ENCODE measurements at regions not wholly inside any gene's neighbourhood (a gene's known extent, or its start where the extent isn't known, plus 50 kb on each side); places are given as distances from the start of the nearest gene placed in this dataset.

DNA sequence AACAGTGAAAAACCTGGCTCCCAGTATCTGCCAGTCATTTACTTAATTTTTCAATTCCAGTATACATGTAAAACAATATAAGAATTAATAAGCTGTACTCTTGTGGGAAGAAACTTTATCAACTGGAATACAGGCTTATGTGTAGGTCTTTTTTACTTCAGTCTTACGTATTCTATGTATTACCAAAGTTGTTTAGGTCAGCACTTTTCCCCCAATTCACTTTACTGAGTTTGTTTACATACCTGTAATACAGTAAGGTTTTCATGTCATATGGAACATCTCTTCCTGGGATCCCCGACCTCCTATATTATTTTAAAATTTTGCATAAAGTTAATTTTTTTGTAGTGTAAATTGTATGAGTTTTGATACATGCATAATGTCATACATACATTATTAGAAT lies 181.8 kb upstream of the OLFM3 start:
- no peak for DNase-seq (ENCODE audit: low read depth)
- no peak overlapping the region for H3K4me3 ChIP-seq (ENCODE audit: low read depth, low read length)
- TF ChIP-seq, protein P1, sequence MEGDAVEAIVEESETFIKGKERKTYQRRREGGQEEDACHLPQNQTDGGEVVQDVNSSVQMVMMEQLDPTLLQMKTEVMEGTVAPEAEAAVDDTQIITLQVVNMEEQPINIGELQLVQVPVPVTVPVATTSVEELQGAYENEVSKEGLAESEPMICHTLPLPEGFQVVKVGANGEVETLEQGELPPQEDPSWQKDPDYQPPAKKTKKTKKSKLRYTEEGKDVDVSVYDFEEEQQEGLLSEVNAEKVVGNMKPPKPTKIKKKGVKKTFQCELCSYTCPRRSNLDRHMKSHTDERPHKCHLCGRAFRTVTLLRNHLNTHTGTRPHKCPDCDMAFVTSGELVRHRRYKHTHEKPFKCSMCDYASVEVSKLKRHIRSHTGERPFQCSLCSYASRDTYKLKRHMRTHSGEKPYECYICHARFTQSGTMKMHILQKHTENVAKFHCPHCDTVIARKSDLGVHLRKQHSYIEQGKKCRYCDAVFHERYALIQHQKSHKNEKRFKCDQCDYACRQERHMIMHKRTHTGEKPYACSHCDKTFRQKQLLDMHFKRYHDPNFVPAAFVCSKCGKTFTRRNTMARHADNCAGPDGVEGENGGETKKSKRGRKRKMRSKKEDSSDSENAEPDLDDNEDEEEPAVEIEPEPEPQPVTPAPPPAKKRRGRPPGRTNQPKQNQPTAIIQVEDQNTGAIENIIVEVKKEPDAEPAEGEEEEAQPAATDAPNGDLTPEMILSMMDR (conservative IDR thresholded peaks at IDR 0.05; ENCODE audit: low read depth, low read length): no peak

DNA sequence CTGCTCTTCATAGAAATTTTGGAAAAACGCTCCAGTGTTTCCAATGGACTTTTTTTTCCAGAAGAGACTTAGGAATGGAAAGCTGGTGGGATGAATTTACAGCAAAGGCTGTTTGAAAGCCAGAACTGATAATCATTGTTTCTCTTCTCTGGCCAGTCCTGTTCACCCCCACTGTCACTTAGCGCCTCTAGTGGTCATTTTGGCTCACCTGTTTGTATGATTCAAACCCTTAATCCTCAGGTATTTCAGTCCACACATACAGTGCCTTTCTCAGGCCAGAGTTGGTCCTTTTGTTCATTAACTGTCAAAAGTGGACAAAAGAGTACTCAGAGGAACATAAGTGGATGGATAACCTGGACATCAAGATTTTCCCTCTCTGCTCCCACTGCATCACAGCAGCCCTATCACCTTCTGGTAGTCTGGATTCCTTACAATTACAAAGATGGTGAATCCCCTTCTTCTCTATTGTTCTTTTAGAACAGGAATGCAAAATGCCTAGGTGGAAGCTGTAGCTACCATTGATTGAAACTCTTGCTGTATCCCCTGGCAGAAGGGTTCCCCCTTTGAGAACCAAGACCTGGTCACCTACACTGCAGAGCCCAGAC lies 177.6 kb upstream of the OLFM3 start:
- no peak overlapping the region for H3K4me3 ChIP-seq (ENCODE audit: low read depth, low read length)
- DNase-seq (ENCODE audit: low read depth): no peak
- TF ChIP-seq, protein P1 (conservative IDR thresholded peaks at IDR 0.05; ENCODE audit: low read depth, low read length): peak; percentile 65

DNA sequence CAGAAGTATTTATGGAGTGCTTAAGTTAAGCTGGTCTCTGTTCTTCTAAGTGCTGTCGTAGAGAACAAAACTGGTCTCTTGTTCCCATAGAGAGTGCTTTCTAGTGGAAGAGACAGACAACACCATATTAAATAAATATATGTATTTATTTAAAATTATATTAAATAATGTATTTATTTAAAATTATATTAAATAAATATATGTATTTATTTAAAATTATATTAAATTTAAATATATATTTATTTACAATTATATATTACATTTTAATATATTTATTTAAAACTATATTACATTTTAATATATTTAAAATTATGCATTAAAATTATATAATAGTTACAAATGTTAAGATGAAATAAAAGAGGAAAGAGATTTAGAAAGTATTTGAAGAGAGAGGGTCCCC lies 175.5 kb upstream of the OLFM3 start:
- TF ChIP-seq, protein P1 (conservative IDR thresholded peaks at IDR 0.05; ENCODE audit: low read depth, low read length): no peak
- DNase-seq (ENCODE audit: low read depth): no peak

GRCh38 chr1:102163799-102164198 lies 167.1 kb upstream of the OLFM3 start:
- TF ChIP-seq, protein P1 (conservative IDR thresholded peaks at IDR 0.05; ENCODE audit: low read depth, low read length): no peak
- no peak overlapping the region for H3K4me3 ChIP-seq (ENCODE audit: low read depth, low read length)
- DNase-seq (ENCODE audit: low read depth): no peak

More for the DNA sequence above, 175.5 kb upstream of the OLFM3 start:
- no peak overlapping the region for H3K4me3 ChIP-seq (ENCODE audit: low read depth, low read length)

DNA sequence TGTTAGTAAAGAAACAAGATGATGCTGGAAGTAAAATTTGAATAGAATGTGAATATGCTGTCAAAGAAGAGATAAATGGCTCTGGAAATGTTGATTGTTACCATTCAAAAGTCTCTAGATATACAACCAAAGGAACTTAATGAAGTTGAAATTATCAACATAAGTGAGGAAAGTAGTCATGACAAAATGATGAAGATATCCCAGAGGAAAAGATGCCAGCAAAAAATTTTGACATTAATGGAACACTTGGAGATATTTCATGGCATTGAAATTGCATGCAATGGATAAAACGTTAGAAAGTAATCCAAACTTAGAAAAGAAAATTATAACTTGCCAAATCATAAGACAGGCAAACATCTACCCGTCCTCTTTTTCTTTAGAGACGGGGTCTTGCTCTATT lies 154.5 kb upstream of the OLFM3 start:
- no peak for DNase-seq (ENCODE audit: low read depth)
- H3K4me3 ChIP-seq (ENCODE audit: low read depth, low read length): no peak overlapping the region
- TF ChIP-seq, protein P1 (conservative IDR thresholded peaks at IDR 0.05; ENCODE audit: low read depth, low read length): no peak

- TF ChIP-seq, protein P1 (conservative IDR thresholded peaks at IDR 0.05; ENCODE audit: low read depth, low read length): no peak
- DNase-seq (ENCODE audit: low read depth): no peak
- H3K4me3 ChIP-seq (ENCODE audit: low read depth, low read length): no peak overlapping the region
Observed at GRCh38 chr1:102120910-102121309, 124.2 kb upstream of the OLFM3 start.

- no peak overlapping the region for H3K4me3 ChIP-seq (ENCODE audit: low read depth, low read length)
- TF ChIP-seq, protein P1 (conservative IDR thresholded peaks at IDR 0.05; ENCODE audit: low read depth, low read length): no peak
- DNase-seq (ENCODE audit: low read depth): no peak
Observed at GRCh38 chr1:102118150-102118549, 121.4 kb upstream of the OLFM3 start.

Measured in epithelial cell of proximal tubule (primary cell).